NCI-H82 treated with DMSO at 0.1 percent for 48 hours (cell line): ENCODE measurements at regions not wholly inside any gene's neighbourhood (a gene's known extent, or its start where the extent isn't known, plus 50 kb on each side); places are given as distances from the start of the nearest gene placed in this dataset.
"Not testable (repeated sequence)": the region's sequence is repeated elsewhere in the genome, so short reads cannot be mapped to it uniquely, and the experiment has no call there.

ENCODE experiments used
- DNase-seq: peaks from one replicate; lab custom pipeline; 2025; ENCODE audit not compliant: unreplicated experiment; lab: John Stamatoyannopoulos, UW

GRCh38 chr13:97520061-97520460 is 86.1 kb downstream of the RAP2A start:
- DNase-seq, result no peak

- no peak for DNase-seq
These were observed 86.9 kb downstream of the RAP2A start for GRCh38 chr13:97520866-97521265.

- DNase-seq, result no peak
These were observed 87.8 kb downstream of the RAP2A start for GRCh38 chr13:97521726-97522125.

DNA sequence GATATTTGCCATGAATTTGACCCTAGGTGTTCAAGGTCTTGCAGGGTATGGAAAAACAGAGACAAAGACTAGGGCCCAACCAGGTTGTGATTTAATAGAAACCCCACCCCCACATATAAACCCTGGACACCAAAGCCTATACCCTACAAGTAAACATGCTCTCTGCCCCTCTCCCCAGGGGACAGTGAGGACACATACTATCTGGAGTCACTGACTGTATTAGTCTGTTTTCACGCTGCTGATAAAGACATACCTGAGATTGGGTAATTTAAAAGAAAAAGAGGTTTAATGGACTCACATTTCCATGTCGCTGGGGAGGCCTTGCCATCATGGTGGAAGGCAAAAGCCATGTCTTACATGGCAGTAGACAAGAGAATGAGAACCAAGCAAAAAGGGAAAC is 88.3 kb downstream of the RAP2A start:
- DNase-seq, result no peak

DNA sequence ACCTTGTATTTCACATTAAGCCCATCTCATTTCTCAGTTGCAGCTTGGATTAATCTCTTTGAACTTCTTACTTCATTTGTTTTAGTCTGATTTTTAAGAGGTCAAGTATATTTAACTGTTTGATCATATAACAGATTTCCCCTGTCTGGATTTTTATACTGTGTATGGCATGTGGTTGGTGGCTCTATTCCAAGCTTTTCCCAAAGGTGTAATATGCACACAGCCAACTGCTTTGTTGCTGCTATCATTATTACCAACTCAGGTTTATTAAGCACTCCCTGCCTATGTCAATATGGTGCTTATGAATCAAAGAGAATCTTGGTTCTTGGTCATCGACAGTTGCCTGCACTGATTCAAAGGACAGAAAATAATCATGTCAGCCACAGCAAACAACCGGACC is 92.6 kb downstream of the RAP2A start:
- DNase-seq, result no peak

DNA sequence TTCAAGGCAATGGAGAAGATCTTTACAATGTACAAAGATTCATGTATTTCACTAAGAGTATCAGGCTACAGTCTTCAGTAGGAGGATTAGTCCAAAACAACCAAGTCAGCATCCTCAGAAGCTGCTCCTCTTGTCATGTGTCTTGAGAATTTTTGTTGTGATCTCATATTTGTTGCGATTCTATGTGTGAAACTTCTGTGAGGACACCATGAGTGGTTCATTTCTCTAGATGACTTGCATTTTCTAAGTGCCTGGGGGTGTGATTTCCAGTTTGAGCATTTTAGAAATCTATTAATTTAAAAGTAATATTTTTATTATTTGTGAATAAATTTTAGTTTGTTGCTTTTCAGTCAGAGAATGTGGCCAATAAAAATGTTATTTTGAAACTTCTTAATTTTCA is 94.5 kb downstream of the RAP2A start:
- no peak for DNase-seq

- no peak for DNase-seq
These were observed 100.6 kb downstream of the RAP2A start for GRCh38 chr13:97534540-97534939.

DNA sequence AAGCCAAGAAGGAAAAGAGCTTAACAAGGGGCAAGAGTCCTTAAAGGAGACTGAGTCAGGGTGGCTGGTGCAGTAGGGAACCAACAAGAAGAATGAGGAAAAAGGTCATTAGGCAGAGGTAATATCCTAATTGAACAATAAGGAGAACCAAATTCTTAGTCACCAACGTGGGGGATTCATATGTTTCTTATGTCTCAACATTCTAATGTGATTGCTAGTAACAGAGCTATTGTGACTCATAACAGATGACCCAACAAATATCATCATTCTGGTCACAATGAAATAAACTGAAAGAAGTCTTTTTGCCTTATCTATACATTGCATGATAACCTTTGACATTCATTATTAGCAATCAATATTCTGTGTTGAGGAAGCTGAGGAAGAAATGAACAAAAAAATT is 101.6 kb downstream of the RAP2A start:
- DNase-seq, result no peak

GRCh38 chr13:97537110-97537509 is 103.1 kb downstream of the RAP2A start:
- DNase-seq, result no peak

DNA sequence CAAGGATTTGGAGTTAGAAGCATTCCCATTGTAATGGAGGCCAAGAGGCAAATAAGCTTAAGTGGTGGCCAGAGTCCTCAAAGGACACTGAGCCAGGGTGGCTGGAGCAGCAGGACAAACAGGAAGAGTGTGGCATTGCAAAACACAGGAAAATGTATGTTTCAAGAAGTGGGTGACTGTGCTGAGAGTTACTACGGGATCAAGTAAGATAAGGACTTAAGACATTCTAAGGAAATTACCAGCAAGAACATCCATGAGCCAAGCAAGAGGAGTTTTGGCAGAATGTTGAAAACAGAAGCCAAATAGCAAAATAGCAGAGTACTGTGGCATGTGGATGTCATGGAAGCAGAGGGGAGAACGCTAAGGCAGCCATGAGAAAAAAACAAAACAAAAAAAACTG is 104.2 kb downstream of the RAP2A start:
- no peak for DNase-seq

DNA sequence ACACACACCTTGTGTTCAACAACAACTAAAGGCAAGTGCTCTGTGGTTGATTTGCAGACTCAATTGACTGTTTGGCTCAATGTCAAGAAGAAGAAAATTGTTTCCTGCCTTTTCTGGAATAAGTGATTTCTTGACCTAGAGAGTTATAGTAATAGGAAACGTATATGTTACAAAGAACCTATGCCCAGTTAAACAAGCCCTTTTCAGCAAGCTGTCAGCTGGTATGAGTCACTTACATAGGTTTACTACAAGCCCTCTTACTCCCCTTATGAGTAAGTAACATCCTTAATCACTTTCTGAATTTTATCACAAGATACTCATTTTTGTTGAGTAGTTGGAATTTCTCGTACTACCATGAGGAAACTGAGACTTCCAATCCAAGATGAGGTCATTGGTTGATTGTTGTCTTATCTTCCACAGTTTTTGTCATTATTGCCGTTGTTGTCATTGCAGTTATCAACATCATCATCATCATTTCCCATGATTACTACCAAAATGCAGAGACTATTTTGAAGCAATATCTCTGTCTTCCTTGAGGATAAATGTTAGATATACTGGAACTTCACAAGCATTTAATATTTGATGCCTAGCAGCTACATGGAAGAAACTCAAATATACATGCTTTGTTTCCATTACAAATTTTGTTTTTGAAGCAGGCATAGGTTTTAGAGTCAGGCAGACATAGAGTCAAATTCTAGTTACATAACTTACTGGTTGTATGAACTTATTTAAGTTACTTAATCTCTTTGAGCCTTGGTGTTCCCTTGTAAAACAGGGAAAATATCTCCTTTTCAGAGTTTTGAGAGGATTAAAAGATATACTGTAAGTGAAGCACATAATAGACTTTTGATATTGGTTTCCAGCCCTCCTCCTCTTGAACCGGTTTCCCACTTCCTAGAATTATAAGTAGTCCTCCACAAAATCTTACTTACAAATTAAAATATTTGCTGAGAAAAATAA is 106.0 kb downstream of the RAP2A start:
- no peak for DNase-seq

DNA sequence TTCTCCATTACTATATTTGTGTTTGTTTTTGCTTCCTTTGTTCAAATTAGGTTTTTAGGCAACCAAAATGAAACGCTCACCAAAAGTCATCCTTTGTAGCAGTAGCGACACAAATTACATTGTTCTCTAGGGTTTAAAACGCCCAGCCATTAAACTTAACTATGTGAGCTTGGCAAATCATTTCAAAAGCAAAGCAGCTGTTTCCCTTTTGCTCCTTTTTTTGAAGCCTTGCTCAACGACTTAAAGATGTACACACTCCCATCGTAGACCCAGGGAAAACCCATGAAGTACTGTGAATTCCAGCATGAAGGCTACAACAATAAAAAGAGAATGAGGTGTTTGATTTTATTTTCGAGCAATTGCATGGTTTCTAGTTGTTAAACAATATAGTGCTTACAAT is 106.7 kb downstream of the RAP2A start:
- no peak for DNase-seq

- DNase-seq, result no peak
These were observed 108.2 kb downstream of the RAP2A start for GRCh38 chr13:97542102-97542685.

GRCh38 chr13:97544031-97544765 is 110.2 kb downstream of the RAP2A start:
- no peak for DNase-seq

- not testable (repeated sequence) for DNase-seq
These were observed 111.1 kb downstream of the RAP2A start for GRCh38 chr13:97544971-97545499.

GRCh38 chr13:97548138-97548537 is 114.2 kb downstream of the RAP2A start:
- no peak for DNase-seq

- DNase-seq, result no peak
These were observed 114.7 kb downstream of the RAP2A start for GRCh38 chr13:97548711-97549110.

DNA sequence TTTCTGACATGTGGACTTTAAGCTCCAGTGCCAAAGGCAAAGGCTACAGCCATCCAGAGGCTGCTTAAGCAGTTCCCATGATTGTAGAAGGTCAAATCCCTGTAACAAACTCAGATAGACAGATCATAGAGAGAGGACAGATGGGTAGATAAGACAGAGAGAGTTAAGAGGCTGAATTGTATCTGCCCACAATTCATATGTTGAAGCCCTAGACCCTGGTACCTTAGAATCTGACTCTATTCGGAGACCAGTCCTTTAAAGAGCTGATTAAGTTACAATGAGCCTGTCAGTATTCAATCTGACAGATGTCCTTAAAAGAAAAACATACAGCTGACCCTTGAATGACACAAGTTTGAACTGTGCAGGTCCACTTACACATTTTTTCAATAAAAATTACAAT is 115.2 kb downstream of the RAP2A start:
- no peak for DNase-seq

- DNase-seq, result no peak
These were observed 120.5 kb downstream of the RAP2A start for GRCh38 chr13:97554496-97554895.

DNA sequence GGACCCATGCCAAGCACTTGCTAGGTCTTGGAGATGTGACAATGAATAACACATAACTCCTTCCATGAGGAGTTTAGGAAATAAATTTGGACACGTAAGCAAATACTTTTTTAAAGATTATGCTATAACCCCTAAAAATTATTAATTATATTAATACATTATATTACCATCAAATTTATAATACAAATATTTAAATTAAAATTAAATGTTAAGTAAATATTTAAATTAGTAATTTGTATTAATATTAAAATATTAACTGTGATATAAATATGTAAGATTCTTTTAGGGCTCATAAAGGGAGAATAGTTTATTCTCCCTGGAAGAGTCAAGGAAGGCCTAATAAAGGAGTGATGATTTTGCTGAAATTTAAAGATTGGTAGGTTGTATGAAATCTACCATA is 121.1 kb downstream of the RAP2A start:
- DNase-seq, result no peak

GRCh38 chr13:97559030-97559429 is 125.1 kb downstream of the RAP2A start:
- DNase-seq, result no peak

DNA sequence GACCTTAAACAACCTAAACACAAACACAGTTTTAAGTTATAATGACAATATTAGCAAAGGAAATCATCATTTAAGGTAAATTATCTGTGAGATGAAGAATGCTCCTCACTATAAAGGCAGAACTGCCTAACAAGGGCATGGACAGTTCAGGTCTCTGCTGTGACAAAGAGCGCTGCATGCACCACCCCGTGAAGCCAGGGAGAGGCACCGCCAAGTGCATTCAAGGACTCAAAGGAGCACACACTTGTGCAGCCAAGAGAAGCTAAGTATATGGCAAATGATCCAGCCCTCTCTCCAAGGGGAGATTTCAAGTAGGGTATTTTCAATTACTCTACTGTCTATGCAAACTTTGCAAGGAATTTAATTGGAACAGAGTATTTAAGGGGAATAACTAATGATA is 126.0 kb downstream of the RAP2A start:
- DNase-seq, result no peak
